ENCODE measurements at regions not wholly inside any gene's neighbourhood (a gene's known extent, or its start where the extent isn't known, plus 50 kb on each side); places are given as distances from the start of the nearest gene placed in this dataset.
A peak's percentile ranks its signal among the peaks of the same experiment; 100 is the strongest.

- no peak for TF ChIP-seq CTCF (IDR thresholded peaks at IDR 0.05)
- Mint-ChIP-seq H3K36me3 (no peaks in the 10 kb centered on the region), H3K9me3 (peaks cover 0 to 2% (median 0%) of the 10 kb centered on the region in 7 donors), H3K27ac (peak overlapping the region in 1 of 7 donors; percentile 48), H3K4me3 (no peak overlapping the region), H3K27me3 (ENCODE audit: low read depth in 3 of 3) (peaks cover 0 to 6% (median 4%) of the 10 kb centered on the region in 3 donors), H3K4me1 (peaks cover 36% of the 10 kb centered on the region)
- Histone ChIP-seq H3K9ac (ENCODE audit: insufficient read depth, low read length, poor library complexity, severe bottlenecking) (no peak overlapping the region), H3K4me1 (ENCODE audit: control insufficient read depth in 1 of 2, insufficient read depth in 2 of 2, low read length in 2 of 2) (peaks cover 18 to 60% of the 10 kb centered on the region in 2 donors), H3K4me3 (replicated peaks in 1 of 3; ENCODE audit: low read depth in 2 of 3, low read length in 3 of 3) (no peak overlapping the region), H3K79me2 (ENCODE audit: insufficient read depth, low read length) (no peaks in the 10 kb centered on the region), H3K4me2 (replicated peaks; ENCODE audit: extremely low read depth, low read length, poor library complexity, severe bottlenecking) (no peak overlapping the region), H3K36me3 (replicated peaks in 1 of 2; ENCODE audit: control insufficient read depth in 1 of 2, insufficient read depth in 2 of 2, low read length in 2 of 2) (no peaks in the 10 kb centered on the region), H2AFZ (ENCODE audit: insufficient read depth, low read depth, low read length, poor library complexity, severe bottlenecking) (no peak overlapping the region), H3K27ac (ENCODE audit: low read depth in 1 of 2, low read length in 2 of 2) (peak overlapping the region in 1 of 2 donors; percentile 68), H3K9me3 (replicated peaks in 1 of 2; ENCODE audit: control insufficient read depth in 1 of 2, insufficient read depth in 1 of 2, low read length in 2 of 2) (no peaks in the 10 kb centered on the region), H4K20me1 (ENCODE audit: insufficient read depth, low read length) (no peaks in the 10 kb centered on the region), H3K27me3 (ENCODE audit: control insufficient read depth in 2 of 2, insufficient read depth in 2 of 2, low read length in 2 of 2) (no peaks in the 10 kb centered on the region)
- intact Hi-C loops (cut with micrococcal nuclease): no loop called here
- 80% methylated on average over 1 of the region's 11 CpGs for WGBS (ENCODE audit: insufficient coverage)
- no peak for DNase-seq
Observed at GRCh38 chr21:35203093-35203977, 154.2 kb upstream of the RUNX1 start.

GRCh38 chr21:35202431-35202830 is 153.3 kb upstream of the RUNX1 start:
- peaks cover 0 to 6% (median 4%) of the 10 kb centered on the region in 3 donors for H3K27me3 Mint-ChIP-seq (ENCODE audit: low read depth in 3 of 3)
- no peaks in the 10 kb centered on the region for H3K36me3 Mint-ChIP-seq
- intact Hi-C loops (cut with micrococcal nuclease): no loop called here
- Histone ChIP-seq H4K20me1 (ENCODE audit: insufficient read depth, low read length) (no peaks in the 10 kb centered on the region), H3K9me3 (replicated peaks in 1 of 2; ENCODE audit: control insufficient read depth in 1 of 2, insufficient read depth in 1 of 2, low read length in 2 of 2) (no peaks in the 10 kb centered on the region), H3K4me3 (replicated peaks in 1 of 3; ENCODE audit: low read depth in 2 of 3, low read length in 3 of 3) (no peak overlapping the region), H3K79me2 (ENCODE audit: insufficient read depth, low read length) (no peaks in the 10 kb centered on the region), H3K9ac (ENCODE audit: insufficient read depth, low read length, poor library complexity, severe bottlenecking) (no peak overlapping the region), H2AFZ (ENCODE audit: insufficient read depth, low read depth, low read length, poor library complexity, severe bottlenecking) (no peak overlapping the region), H3K4me2 (replicated peaks; ENCODE audit: extremely low read depth, low read length, poor library complexity, severe bottlenecking) (peak overlapping the region; percentile 0), H3K36me3 (replicated peaks in 1 of 2; ENCODE audit: control insufficient read depth in 1 of 2, insufficient read depth in 2 of 2, low read length in 2 of 2) (no peaks in the 10 kb centered on the region), H3K4me1 (ENCODE audit: control insufficient read depth in 1 of 2, insufficient read depth in 2 of 2, low read length in 2 of 2) (peaks cover 18 to 60% of the 10 kb centered on the region in 2 donors), H3K27me3 (ENCODE audit: control insufficient read depth in 2 of 2, insufficient read depth in 2 of 2, low read length in 2 of 2) (no peaks in the 10 kb centered on the region), H3K27ac (ENCODE audit: low read depth in 1 of 2, low read length in 2 of 2) (peak overlapping the region in 1 of 2 donors; percentile 68)
- peak overlapping the region in 1 of 7 donors; percentile 90 for H3K27ac Mint-ChIP-seq
- no peak overlapping the region for H3K4me3 Mint-ChIP-seq
- peaks cover 36% of the 10 kb centered on the region for H3K4me1 Mint-ChIP-seq
- no peak for TF ChIP-seq CTCF (IDR thresholded peaks at IDR 0.05)
- no peak for DNase-seq
- no peaks in the 10 kb centered on the region for H3K9me3 Mint-ChIP-seq

Data from CD14-positive monocyte (primary cell).